ENCODE measurements at regions not wholly inside any gene's neighbourhood (a gene's known extent, or its start where the extent isn't known, plus 50 kb on each side); places are given as distances from the start of the nearest gene placed in this dataset.
"Not testable (repeated sequence)": the region's sequence is repeated elsewhere in the genome, so short reads cannot be mapped to it uniquely, and the experiment has no call there.

- no peaks in the 10 kb centered on the region for H3K4me1 Mint-ChIP-seq (ENCODE audit: low read depth)
- no peaks in the 10 kb centered on the region for H3K9me3 Mint-ChIP-seq (ENCODE audit: low read depth)
- H3K4me3 Mint-ChIP-seq (ENCODE audit: low read depth) = no peak overlapping the region
- no peak for DNase-seq (ENCODE audit: low spot score, unreplicated experiment)
- H3K27ac Mint-ChIP-seq = no peak overlapping the region
- no peaks in the 10 kb centered on the region for H3K36me3 Mint-ChIP-seq (ENCODE audit: insufficient read depth)
- peaks cover 2% of the 10 kb centered on the region for H3K27me3 Mint-ChIP-seq
- TF ChIP-seq CTCF (IDR thresholded peaks at IDR 0.05; ENCODE audit: unreplicated experiment) = no peak
These were observed 62.0 kb upstream of the PRR5 start for GRCh38 chr22:44639891-44640617.

DNA sequence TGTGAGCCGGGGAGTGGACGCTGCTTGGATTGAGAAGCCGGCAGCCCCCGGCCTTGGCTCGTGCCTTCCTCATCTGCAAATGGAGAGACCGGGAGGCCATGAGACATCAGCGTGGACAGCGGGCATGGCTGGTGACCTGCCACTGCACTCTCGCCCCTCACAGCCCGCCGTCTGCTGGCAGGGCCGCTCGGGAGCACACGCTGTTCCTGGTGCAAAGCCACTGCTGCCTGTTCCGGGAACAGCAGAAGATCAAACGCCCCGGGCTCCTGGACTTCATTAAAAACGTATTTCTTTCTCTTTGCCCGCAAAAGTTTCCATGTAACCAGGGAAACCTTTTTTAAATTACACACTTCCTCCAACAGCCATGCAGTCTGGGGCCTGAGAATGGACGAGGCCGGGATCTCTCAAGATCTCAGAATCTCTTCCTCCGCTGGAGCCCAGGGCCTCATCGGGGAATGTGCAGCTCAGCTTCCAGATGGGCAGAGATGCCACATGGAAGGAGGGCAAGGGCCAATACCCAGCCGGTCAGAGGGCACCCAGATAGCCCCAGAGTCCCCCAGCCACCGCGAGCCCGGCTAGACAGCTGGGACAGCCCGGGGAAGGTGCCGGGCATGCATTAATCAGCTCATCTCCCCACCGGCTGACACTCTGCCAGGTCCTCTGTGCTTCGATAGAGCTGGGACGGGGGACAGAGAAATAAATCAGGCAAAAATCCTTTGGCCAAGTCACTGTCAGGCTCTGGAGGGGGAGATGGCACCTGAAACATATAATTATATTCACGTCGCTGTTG is 62.8 kb upstream of the PRR5 start:
- peaks cover 2% of the 10 kb centered on the region for H3K27me3 Mint-ChIP-seq
- no peak for TF ChIP-seq CTCF (IDR thresholded peaks at IDR 0.05; ENCODE audit: unreplicated experiment)
- no peak overlapping the region for H3K4me3 Mint-ChIP-seq (ENCODE audit: low read depth)
- no peaks in the 10 kb centered on the region for H3K36me3 Mint-ChIP-seq (ENCODE audit: insufficient read depth)
- no peaks in the 10 kb centered on the region for H3K9me3 Mint-ChIP-seq (ENCODE audit: low read depth)
- DNase-seq (ENCODE audit: low spot score, unreplicated experiment) = no peak
- H3K27ac Mint-ChIP-seq = no peak overlapping the region
- no peaks in the 10 kb centered on the region for H3K4me1 Mint-ChIP-seq (ENCODE audit: low read depth)

- H3K4me1 Mint-ChIP-seq (ENCODE audit: low read depth); H3K27ac Mint-ChIP-seq; DNase-seq (ENCODE audit: low spot score, unreplicated experiment); H3K9me3 Mint-ChIP-seq (ENCODE audit: low read depth); H3K4me3 Mint-ChIP-seq (ENCODE audit: low read depth); H3K27me3 Mint-ChIP-seq; H3K36me3 Mint-ChIP-seq (ENCODE audit: insufficient read depth): not testable (repeated sequence)
These were observed 65.3 kb upstream of the PRR5 start for GRCh38 chr22:44636502-44637206.

DNA sequence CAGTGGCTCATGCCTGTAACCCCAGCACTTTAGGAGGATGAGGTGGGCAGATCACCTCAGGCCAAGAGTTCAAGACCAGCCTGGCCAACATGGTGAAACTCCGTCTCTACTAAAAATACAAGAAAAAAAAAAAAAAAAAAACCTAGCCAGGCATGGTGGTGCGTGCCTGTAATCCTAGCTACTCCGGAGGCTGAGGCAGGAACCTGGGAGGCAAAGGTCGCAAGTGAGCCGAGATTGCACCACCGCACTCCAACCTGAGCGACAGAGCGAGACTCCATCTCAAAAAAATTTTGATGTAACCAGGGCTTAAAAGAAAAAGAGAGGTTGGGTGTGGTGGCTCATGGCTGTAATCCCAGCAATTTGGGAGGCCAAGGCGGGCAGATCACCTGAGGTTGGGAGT is 66.4 kb upstream of the PRR5 start:
- not testable (repeated sequence) for DNase-seq (ENCODE audit: low spot score, unreplicated experiment); H3K36me3 Mint-ChIP-seq (ENCODE audit: insufficient read depth); H3K4me3 Mint-ChIP-seq (ENCODE audit: low read depth); H3K9me3 Mint-ChIP-seq (ENCODE audit: low read depth); H3K4me1 Mint-ChIP-seq (ENCODE audit: low read depth); H3K27ac Mint-ChIP-seq; H3K27me3 Mint-ChIP-seq

DNA sequence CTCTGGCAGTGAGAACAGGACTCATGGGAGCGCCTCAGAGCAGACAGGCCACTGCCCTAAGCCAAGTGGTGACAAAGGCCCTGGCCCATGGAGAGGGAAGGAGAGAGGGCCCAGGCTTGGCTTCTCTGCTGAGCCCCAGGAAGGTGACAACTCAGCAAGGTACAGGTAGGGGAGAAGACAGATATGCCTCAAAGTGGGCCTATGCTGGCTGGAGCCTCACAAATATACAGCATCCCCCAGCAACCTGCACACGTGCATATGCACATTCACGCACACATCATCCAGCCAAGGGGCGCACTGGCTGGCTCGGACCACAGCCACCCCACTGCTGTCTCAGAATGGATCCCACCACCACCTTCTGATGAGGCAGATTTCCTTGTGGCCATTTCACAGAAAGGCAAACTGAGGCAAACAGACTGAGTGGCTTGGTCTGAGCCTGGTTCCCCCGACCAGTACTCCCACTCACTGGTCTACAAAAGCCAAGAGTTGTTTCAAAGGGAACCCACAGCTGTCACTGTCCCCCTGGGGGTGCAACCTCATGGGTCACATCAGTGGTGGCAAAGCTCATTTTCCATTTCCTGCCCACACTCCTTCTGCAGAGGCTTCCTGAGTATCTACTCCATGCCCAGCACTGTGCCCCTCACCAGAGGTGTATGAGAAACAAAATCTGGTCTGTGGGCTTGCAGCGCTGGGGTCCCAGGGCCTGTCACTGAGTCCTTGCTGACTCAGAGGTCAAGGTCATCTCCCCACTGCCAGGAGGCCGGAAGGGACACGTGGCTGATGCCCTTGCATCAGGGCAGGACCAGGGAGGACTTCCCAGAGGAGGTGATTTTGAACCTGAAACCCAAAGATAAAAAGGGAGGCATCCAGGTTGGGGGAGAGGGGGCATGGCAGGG is 67.3 kb upstream of the PRR5 start:
- Mint-ChIP-seq H3K4me3 (ENCODE audit: low read depth) (no peak overlapping the region), H3K4me1 (ENCODE audit: low read depth) (no peaks in the 10 kb centered on the region), H3K9me3 (ENCODE audit: low read depth) (peaks cover 5% of the 10 kb centered on the region), H3K27me3 (peaks cover 10% of the 10 kb centered on the region), H3K27ac (no peak overlapping the region), H3K36me3 (ENCODE audit: insufficient read depth) (no peaks in the 10 kb centered on the region)
- DNase-seq (ENCODE audit: low spot score, unreplicated experiment) = no peak
- TF ChIP-seq CTCF (IDR thresholded peaks at IDR 0.05; ENCODE audit: unreplicated experiment) = no peak
